ENCODE measurements at regions not wholly inside any gene's neighbourhood (a gene's known extent, or its start where the extent isn't known, plus 50 kb on each side); places are given as distances from the start of the nearest gene placed in this dataset.

- H2AFZ ChIP-seq (ENCODE audit: low read depth, low read length), result no peak overlapping the region
- H3K36me3 ChIP-seq (ENCODE audit: control insufficient read depth in 1 of 2, insufficient read depth in 2 of 2, low read depth in 1 of 2, low read length in 2 of 2), result no peaks in the 10 kb centered on the region
- no peak overlapping the region for H2BK120ac ChIP-seq (ENCODE audit: low read depth, low read length)
- H3K4me1 ChIP-seq (ENCODE audit: control insufficient read depth, insufficient read depth, low read depth, low read length), result peaks cover 8% of the 10 kb centered on the region
- no peak overlapping the region for H2AK5ac ChIP-seq (ENCODE audit: low read length, severe bottlenecking)
- WGBS, result 79% methylated on average over 9 of the region's 10 CpGs
- H3K23ac ChIP-seq (ENCODE audit: low read length in 2 of 2), result no peak overlapping the region
- no peak overlapping the region for H3K18ac ChIP-seq (ENCODE audit: low read depth in 1 of 2, low read length in 2 of 2)
- no peak overlapping the region for H4K8ac ChIP-seq (ENCODE audit: low read length)
- no peaks in the 10 kb centered on the region for H3K79me1 ChIP-seq (replicated peaks; ENCODE audit: low read length, poor library complexity, severe bottlenecking)
- DNase-seq, result no peak
- H3K4ac ChIP-seq (ENCODE audit: low read depth in 1 of 2, low read length in 2 of 2), result no peak overlapping the region
- H3K27me3 ChIP-seq (ENCODE audit: control insufficient read depth in 1 of 2, insufficient read depth in 1 of 2, low read length in 2 of 2), result no peaks in the 10 kb centered on the region
- H3K4me2 ChIP-seq (ENCODE audit: low read length, poor library complexity, severe bottlenecking), result no peak overlapping the region
- no peak overlapping the region for H3K4me3 ChIP-seq (ENCODE audit: insufficient read depth in 1 of 2, low read depth in 1 of 2, low read length in 2 of 2)
- peak overlapping the region; percentile 39 for H2BK5ac ChIP-seq (ENCODE audit: low read depth, low read length, poor library complexity, severe bottlenecking)
- H3K9ac ChIP-seq (ENCODE audit: low read length), result no peak overlapping the region
- H3K14ac ChIP-seq (ENCODE audit: low read length in 2 of 2), result no peak overlapping the region
- no peaks in the 10 kb centered on the region for H3K9me3 ChIP-seq (ENCODE audit: control insufficient read depth, low read length)
- H4K91ac ChIP-seq (ENCODE audit: low read length), result no peak overlapping the region
- H2BK12ac ChIP-seq (ENCODE audit: low read length in 2 of 2), result no peak overlapping the region
- peak overlapping the region; percentile 75 for H3K27ac ChIP-seq (ENCODE audit: low read length, poor library complexity, severe bottlenecking)
- no peak overlapping the region for H2BK15ac ChIP-seq (ENCODE audit: low read depth, poor library complexity, severe bottlenecking)
Observed at GRCh38 chr15:38190501-38190900, 62.1 kb upstream of the SPRED1 start.

GRCh38 chr15:38192496-38192895, 60.1 kb upstream of the SPRED1 start:
- peak overlapping the region in 1 of 2 experiments; percentile 30 for H2BK12ac ChIP-seq (ENCODE audit: low read length in 2 of 2)
- H4K91ac ChIP-seq (ENCODE audit: low read length), result no peak overlapping the region
- no peaks in the 10 kb centered on the region for H3K9me3 ChIP-seq (ENCODE audit: control insufficient read depth, low read length)
- no peak overlapping the region for H3K9ac ChIP-seq (ENCODE audit: low read length)
- H3K27me3 ChIP-seq (ENCODE audit: control insufficient read depth in 1 of 2, insufficient read depth in 1 of 2, low read length in 2 of 2), result no peaks in the 10 kb centered on the region
- 91% methylated on average over 2 of the region's 2 CpGs for WGBS
- H3K4me3 ChIP-seq (ENCODE audit: insufficient read depth in 1 of 2, low read depth in 1 of 2, low read length in 2 of 2), result no peak overlapping the region
- DNase-seq, result no peak
- H3K14ac ChIP-seq (ENCODE audit: low read length in 2 of 2), result no peak overlapping the region
- peak overlapping the region in 1 of 2 experiments; percentile 11 for H3K4ac ChIP-seq (ENCODE audit: low read depth in 1 of 2, low read length in 2 of 2)
- H3K23ac ChIP-seq (ENCODE audit: low read length in 2 of 2), result no peak overlapping the region
- H2AK5ac ChIP-seq (ENCODE audit: low read length, severe bottlenecking), result no peak overlapping the region
- H4K8ac ChIP-seq (ENCODE audit: low read length), result no peak overlapping the region
- H3K36me3 ChIP-seq (ENCODE audit: control insufficient read depth in 1 of 2, insufficient read depth in 2 of 2, low read depth in 1 of 2, low read length in 2 of 2), result no peaks in the 10 kb centered on the region
- no peak overlapping the region for H3K27ac ChIP-seq (ENCODE audit: low read length, poor library complexity, severe bottlenecking)
- H3K4me1 ChIP-seq (ENCODE audit: control insufficient read depth, insufficient read depth, low read depth, low read length), result peaks cover 8% of the 10 kb centered on the region
- H2BK5ac ChIP-seq (ENCODE audit: low read depth, low read length, poor library complexity, severe bottlenecking), result no peak overlapping the region
- H2AFZ ChIP-seq (ENCODE audit: low read depth, low read length), result no peak overlapping the region
- no peak overlapping the region for H2BK120ac ChIP-seq (ENCODE audit: low read depth, low read length)
- peak overlapping the region in 1 of 2 experiments; percentile 32 for H3K18ac ChIP-seq (ENCODE audit: low read depth in 1 of 2, low read length in 2 of 2)
- H2BK15ac ChIP-seq (ENCODE audit: low read depth, poor library complexity, severe bottlenecking), result no peak overlapping the region
- no peak overlapping the region for H3K4me2 ChIP-seq (ENCODE audit: low read length, poor library complexity, severe bottlenecking)
- H3K79me1 ChIP-seq (replicated peaks; ENCODE audit: low read length, poor library complexity, severe bottlenecking), result no peaks in the 10 kb centered on the region

- H2BK5ac ChIP-seq (ENCODE audit: low read depth, low read length, poor library complexity, severe bottlenecking), result no peak overlapping the region
- no peaks in the 10 kb centered on the region for H3K9me3 ChIP-seq (ENCODE audit: control insufficient read depth, low read length)
- H2AFZ ChIP-seq (ENCODE audit: low read depth, low read length), result no peak overlapping the region
- H3K36me3 ChIP-seq (ENCODE audit: control insufficient read depth in 1 of 2, insufficient read depth in 2 of 2, low read depth in 1 of 2, low read length in 2 of 2), result no peaks in the 10 kb centered on the region
- no peak overlapping the region for H2AK5ac ChIP-seq (ENCODE audit: low read length, severe bottlenecking)
- no peak overlapping the region for H2BK120ac ChIP-seq (ENCODE audit: low read depth, low read length)
- H3K4ac ChIP-seq (ENCODE audit: low read depth in 1 of 2, low read length in 2 of 2), result no peak overlapping the region
- no peaks in the 10 kb centered on the region for H3K79me1 ChIP-seq (replicated peaks; ENCODE audit: low read length, poor library complexity, severe bottlenecking)
- no peak overlapping the region for H4K91ac ChIP-seq (ENCODE audit: low read length)
- peaks cover 6% of the 10 kb centered on the region for H3K4me1 ChIP-seq (ENCODE audit: control insufficient read depth, insufficient read depth, low read depth, low read length)
- WGBS, result no CpG with 5 or more reads among the region's 1 CpG
- no peak overlapping the region for H2BK12ac ChIP-seq (ENCODE audit: low read length in 2 of 2)
- H3K4me2 ChIP-seq (ENCODE audit: low read length, poor library complexity, severe bottlenecking), result no peak overlapping the region
- no peak overlapping the region for H4K8ac ChIP-seq (ENCODE audit: low read length)
- peak overlapping the region; percentile 70 for H3K27ac ChIP-seq (ENCODE audit: low read length, poor library complexity, severe bottlenecking)
- no peaks in the 10 kb centered on the region for H3K27me3 ChIP-seq (ENCODE audit: control insufficient read depth in 1 of 2, insufficient read depth in 1 of 2, low read length in 2 of 2)
- H2BK15ac ChIP-seq (ENCODE audit: low read depth, poor library complexity, severe bottlenecking), result no peak overlapping the region
- DNase-seq, result peak; percentile 46
- no peak overlapping the region for H3K23ac ChIP-seq (ENCODE audit: low read length in 2 of 2)
- H3K4me3 ChIP-seq (ENCODE audit: insufficient read depth in 1 of 2, low read depth in 1 of 2, low read length in 2 of 2), result no peak overlapping the region
- no peak overlapping the region for H3K9ac ChIP-seq (ENCODE audit: low read length)
- no peak overlapping the region for H3K14ac ChIP-seq (ENCODE audit: low read length in 2 of 2)
- no peak overlapping the region for H3K18ac ChIP-seq (ENCODE audit: low read depth in 1 of 2, low read length in 2 of 2)
Observed at GRCh38 chr15:38193496-38193895, 59.1 kb upstream of the SPRED1 start.

DNA sequence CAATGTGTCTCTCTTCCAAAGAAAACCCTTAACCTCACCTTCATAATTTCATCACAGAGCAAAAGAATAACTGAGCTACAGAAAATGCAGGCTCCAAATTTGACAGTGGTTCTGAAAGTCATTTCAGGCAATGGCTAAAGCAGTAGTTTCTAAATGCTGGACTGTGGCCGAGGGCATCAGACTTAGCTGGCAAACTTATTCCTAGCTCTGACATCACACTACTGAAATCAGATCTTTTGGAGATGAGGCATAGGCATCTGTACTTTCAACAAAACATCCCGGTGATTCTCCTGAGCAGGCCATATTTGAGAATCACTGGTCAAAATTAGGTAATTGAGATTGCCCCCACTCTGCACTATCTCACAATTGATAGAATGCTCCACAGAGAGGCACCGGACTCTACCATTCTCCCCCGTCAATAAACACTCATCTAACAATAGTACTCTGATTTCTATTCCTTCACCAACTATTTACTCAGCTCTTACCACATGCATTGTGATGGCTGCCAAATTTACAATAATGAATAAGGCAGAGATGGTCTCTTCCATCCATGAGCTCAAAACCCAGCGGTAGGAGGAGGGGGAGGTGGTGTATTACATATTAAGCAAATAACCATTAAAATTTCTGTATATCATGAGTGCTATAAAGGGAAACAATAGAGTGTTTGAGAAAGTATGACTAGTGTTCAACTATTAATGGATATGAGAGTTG, 57.3 kb upstream of the SPRED1 start:
- Histone ChIP-seq H2BK15ac (ENCODE audit: low read depth, poor library complexity, severe bottlenecking) (no peak overlapping the region), H2AFZ (ENCODE audit: low read depth, low read length) (no peak overlapping the region)
- whole genome bisulfite sequencing, result 93% methylated on average over 4 of the region's 5 CpGs

More for the DNA sequence above, 57.3 kb upstream of the SPRED1 start:
- Histone ChIP-seq H4K91ac (ENCODE audit: low read length) (no peak overlapping the region), H3K4ac (ENCODE audit: low read depth in 1 of 2, low read length in 2 of 2) (no peak overlapping the region), H3K9ac (ENCODE audit: low read length) (no peak overlapping the region), H3K27me3 (ENCODE audit: control insufficient read depth in 1 of 2, insufficient read depth in 1 of 2, low read length in 2 of 2) (no peaks in the 10 kb centered on the region), H3K36me3 (ENCODE audit: control insufficient read depth in 1 of 2, insufficient read depth in 2 of 2, low read depth in 1 of 2, low read length in 2 of 2) (no peaks in the 10 kb centered on the region), H3K4me2 (ENCODE audit: low read length, poor library complexity, severe bottlenecking) (no peak overlapping the region), H3K4me3 (ENCODE audit: insufficient read depth in 1 of 2, low read depth in 1 of 2, low read length in 2 of 2) (no peak overlapping the region), H3K79me1 (replicated peaks; ENCODE audit: low read length, poor library complexity, severe bottlenecking) (no peaks in the 10 kb centered on the region), H3K14ac (ENCODE audit: low read length in 2 of 2) (no peak overlapping the region), H3K4me1 (ENCODE audit: control insufficient read depth, insufficient read depth, low read depth, low read length) (peaks cover 4% of the 10 kb centered on the region), H2AK5ac (ENCODE audit: low read length, severe bottlenecking) (no peak overlapping the region), H3K9me3 (ENCODE audit: control insufficient read depth, low read length) (no peaks in the 10 kb centered on the region), H2BK12ac (ENCODE audit: low read length in 2 of 2) (no peak overlapping the region), H3K27ac (ENCODE audit: low read length, poor library complexity, severe bottlenecking) (no peak overlapping the region), H2BK5ac (ENCODE audit: low read depth, low read length, poor library complexity, severe bottlenecking) (no peak overlapping the region), H3K18ac (ENCODE audit: low read depth in 1 of 2, low read length in 2 of 2) (no peak overlapping the region), H2BK120ac (ENCODE audit: low read depth, low read length) (no peak overlapping the region), H4K8ac (ENCODE audit: low read length) (no peak overlapping the region), H3K23ac (ENCODE audit: low read length in 2 of 2) (no peak overlapping the region)
- no peak for DNase-seq

All from mesenchymal stem cell (in vitro differentiated cells and primary cell).